Spinal cord (tissue), 9 donors: ENCODE measurements at regions not wholly inside any gene's neighbourhood (a gene's known extent, or its start where the extent isn't known, plus 50 kb on each side); places are given as distances from the start of the nearest gene placed in this dataset.

Experiments used
- DNase-seq, 6 donors: peaks; one replicate each; pipeline versions ENCODE4 v3.0.0 to v3.0.0-alpha.2; 2013 to 2015; ENCODE audit warnings: low spot score in 6 of 6, low read depth in 4 of 6
- H3K27ac ChIP-seq: one replicate; pipeline ENCODE4 v1.5.1; 2013; ENCODE audit warnings: low read depth, low read length, control low read depth
- H3K27me3 ChIP-seq: one replicate; pipeline ENCODE4 v1.6.1; 2013; ENCODE audit warnings: low read length; ENCODE audit not compliant: control insufficient read depth, insufficient read depth
- H3K36me3 ChIP-seq: one replicate; pipeline ENCODE4 v1.6.1; 2013; ENCODE audit warnings: low read length; ENCODE audit not compliant: control insufficient read depth, insufficient read depth
- H3K4me1 ChIP-seq: one replicate; pipeline ENCODE4 v1.6.1; 2013; ENCODE audit warnings: low read length; ENCODE audit not compliant: control insufficient read depth, insufficient read depth
- H3K4me3 ChIP-seq: one replicate; pipeline ENCODE4 v1.5.1; 2013; ENCODE audit warnings: low read depth, low read length, control low read depth
- H3K9me3 ChIP-seq: one replicate; pipeline ENCODE4 v1.6.1; 2013; ENCODE audit warnings: low read length; ENCODE audit not compliant: control insufficient read depth, insufficient read depth
- WGBS: methylation state at CpG from one replicate; pipeline ENCODE4 v1.1.5; 2013; ENCODE audit warnings: missing lambda C conversion rate; ENCODE audit not compliant: insufficient coverage; 5-methylcytosine and 5-hydroxymethylcytosine counted together
- donor health status: healthy.

GRCh38 chr20:37455659-37456058, 65.4 kb upstream of the NNAT start:
- H3K27me3 ChIP-seq: no peaks in the 10 kb centered on the region
- DNase-seq: no peak
- peaks cover 3% of the 10 kb centered on the region for H3K9me3 ChIP-seq
- H3K4me3 ChIP-seq: no peak overlapping the region
- WGBS: no CpG with 5 or more reads among the region's 4 CpGs
- H3K36me3 ChIP-seq: no peaks in the 10 kb centered on the region
- no peak overlapping the region for H3K27ac ChIP-seq
- H3K4me1 ChIP-seq: peaks cover 3% of the 10 kb centered on the region

- no peak overlapping the region for H3K4me3 ChIP-seq
- peaks cover 3% of the 10 kb centered on the region for H3K9me3 ChIP-seq
- H3K27ac ChIP-seq: no peak overlapping the region
- H3K4me1 ChIP-seq: peaks cover 3% of the 10 kb centered on the region
- no peak for DNase-seq
- WGBS: no CpG with 5 or more reads among the region's 2 CpGs
- no peaks in the 10 kb centered on the region for H3K36me3 ChIP-seq
- H3K27me3 ChIP-seq: no peaks in the 10 kb centered on the region
Measured at GRCh38 chr20:37456948-37457347, 64.1 kb upstream of the NNAT start.

- no peaks in the 10 kb centered on the region for H3K4me1 ChIP-seq
- no peaks in the 10 kb centered on the region for H3K27me3 ChIP-seq
- no peak overlapping the region for H3K4me3 ChIP-seq
- no peaks in the 10 kb centered on the region for H3K36me3 ChIP-seq
- WGBS: 100% methylated on average over 1 of the region's 2 CpGs
- H3K9me3 ChIP-seq: peaks cover 3% of the 10 kb centered on the region
- no peak overlapping the region for H3K27ac ChIP-seq
- peak in 1 of 6 donors; percentile 90 for DNase-seq
Measured at GRCh38 chr20:37457921-37458320, 63.1 kb upstream of the NNAT start.

GRCh38 chr20:37458761-37459160, 62.3 kb upstream of the NNAT start:
- Histone ChIP-seq H3K36me3 (no peaks in the 10 kb centered on the region), H3K4me3 (no peak overlapping the region), H3K27ac (no peak overlapping the region), H3K4me1 (peaks cover 2% of the 10 kb centered on the region), H3K27me3 (no peaks in the 10 kb centered on the region), H3K9me3 (peaks cover 3% of the 10 kb centered on the region)
- no peak for DNase-seq
- WGBS: 100% methylated on average over 1 of the region's 3 CpGs

- Histone ChIP-seq H3K4me3 (no peak overlapping the region), H3K36me3 (no peaks in the 10 kb centered on the region), H3K27ac (no peak overlapping the region), H3K4me1 (peaks cover 11% of the 10 kb centered on the region), H3K27me3 (peaks cover 3% of the 10 kb centered on the region), H3K9me3 (peaks cover 3% of the 10 kb centered on the region)
- DNase-seq: no peak
- WGBS: no CpG with 5 or more reads among the region's 3 CpGs
Measured at GRCh38 chr20:37461405-37461804, 59.6 kb upstream of the NNAT start.

- peaks cover 3% of the 10 kb centered on the region for H3K27me3 ChIP-seq
- no peaks in the 10 kb centered on the region for H3K36me3 ChIP-seq
- peaks cover 11% of the 10 kb centered on the region for H3K4me1 ChIP-seq
- 44% methylated on average over 14 of the region's 17 CpGs for WGBS
- H3K4me3 ChIP-seq: no peak overlapping the region
- H3K9me3 ChIP-seq: no peaks in the 10 kb centered on the region
- H3K27ac ChIP-seq: no peak overlapping the region
- peak in 1 of 6 donors; percentile 36 for DNase-seq
Measured at GRCh38 chr20:37463726-37464494, 57.1 kb upstream of the NNAT start.

GRCh38 chr20:37464611-37465010, 56.4 kb upstream of the NNAT start:
- H3K27me3 ChIP-seq: peaks cover 3% of the 10 kb centered on the region
- DNase-seq: no peak
- no peaks in the 10 kb centered on the region for H3K36me3 ChIP-seq
- no peaks in the 10 kb centered on the region for H3K9me3 ChIP-seq
- no peak overlapping the region for H3K4me3 ChIP-seq
- WGBS: 86% methylated on average over 5 of the region's 5 CpGs
- peaks cover 11% of the 10 kb centered on the region for H3K4me1 ChIP-seq
- no peak overlapping the region for H3K27ac ChIP-seq
